GM19328 (cell line): ENCODE measurements at regions not wholly inside any gene's neighbourhood (a gene's known extent, or its start where the extent isn't known, plus 50 kb on each side); places are given as distances from the start of the nearest gene placed in this dataset.
"Not testable (repeated sequence)": the region's sequence is repeated elsewhere in the genome, so short reads cannot be mapped to it uniquely, and the experiment has no call there.

Experiments used
- ATAC-seq: cut with Tn5 transposase; IDR thresholded peaks from one replicate; pipeline ENCODE4 v1.9.1; 2021; ENCODE audit warnings: mild to moderate bottlenecking, moderate library complexity; ENCODE audit not compliant: unreplicated experiment

DNA sequence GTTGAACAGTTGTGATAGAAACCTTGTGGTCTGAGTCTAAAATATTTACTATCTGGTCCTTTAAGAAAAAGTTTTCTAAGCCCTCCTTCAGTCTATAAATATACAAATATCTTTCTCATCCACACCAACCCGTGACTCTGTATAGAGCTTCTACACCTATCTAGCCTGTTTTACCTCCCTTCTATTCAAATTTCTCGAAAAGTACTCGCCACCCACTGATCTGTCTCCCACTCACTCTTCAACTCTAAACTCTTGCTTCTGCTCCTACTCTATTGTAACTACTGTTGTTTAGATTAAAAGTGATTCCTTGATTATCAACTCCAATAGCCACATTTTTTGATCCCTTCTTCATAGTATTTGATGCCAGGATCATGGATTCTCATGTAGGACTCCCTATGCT is 329.4 kb upstream of the MAN1A1 start:
- ATAC-seq: no peak

DNA sequence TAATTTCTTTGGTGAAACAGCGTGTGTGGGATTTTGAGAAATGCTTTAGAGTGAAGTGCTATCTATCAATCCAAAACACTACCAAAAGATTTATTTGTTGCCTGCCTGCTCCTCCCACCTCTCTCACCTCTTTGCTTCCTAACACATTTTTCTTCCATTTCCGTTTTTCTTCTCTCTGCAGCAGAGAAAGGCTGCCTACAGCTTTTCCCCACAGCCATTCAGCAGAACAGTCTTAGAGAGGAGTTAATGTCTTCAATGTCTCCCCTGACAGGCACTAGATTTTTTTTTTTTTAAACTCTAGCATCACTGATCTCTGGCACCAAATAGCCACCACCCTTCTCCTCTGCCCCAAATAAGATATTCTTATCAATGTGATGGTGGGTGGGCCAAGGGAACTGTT is 327.8 kb upstream of the MAN1A1 start:
- no peak for ATAC-seq

DNA sequence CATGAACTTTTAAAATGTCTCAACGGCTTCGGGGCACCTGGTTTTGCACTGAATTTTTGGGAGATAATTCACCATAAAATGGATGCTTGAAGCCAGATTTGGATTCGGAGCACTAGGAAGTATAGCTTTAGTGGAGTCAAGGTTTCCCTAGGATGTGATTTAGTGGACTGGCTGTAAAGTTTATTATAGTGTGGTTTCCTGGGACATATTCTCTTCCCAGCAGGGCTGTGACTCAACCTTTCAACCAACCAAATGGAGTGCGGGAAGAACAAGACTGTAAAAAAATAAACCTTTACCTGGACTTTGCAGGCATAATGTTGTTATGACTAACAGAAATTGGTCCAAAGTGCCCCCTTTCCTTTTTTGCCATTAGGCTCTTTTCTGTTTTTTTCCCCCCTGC is 327.4 kb upstream of the MAN1A1 start:
- no peak for ATAC-seq

GRCh38 chr6:119676230-119676629 is 326.7 kb upstream of the MAN1A1 start:
- no peak for ATAC-seq

GRCh38 chr6:119673741-119674140 is 324.2 kb upstream of the MAN1A1 start:
- no peak for ATAC-seq

DNA sequence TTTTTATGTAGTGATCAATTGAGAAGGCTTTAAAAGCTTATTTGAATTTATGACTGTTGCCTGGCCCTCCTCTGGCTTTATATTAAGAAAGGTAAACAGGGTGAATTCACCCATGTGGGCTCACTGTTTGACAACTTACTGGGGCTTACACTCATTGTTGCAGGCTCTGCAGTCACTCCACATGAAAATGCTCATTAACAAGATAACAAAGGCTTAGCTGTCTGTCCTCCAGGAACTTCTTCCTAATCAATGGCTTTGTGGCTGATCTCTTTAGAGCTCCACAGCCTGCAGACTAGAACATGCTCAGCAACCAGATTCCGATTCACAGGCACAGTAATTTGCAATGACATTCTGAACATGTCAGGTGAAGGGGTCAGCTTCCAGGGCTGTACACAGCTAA is 323.2 kb upstream of the MAN1A1 start:
- no peak for ATAC-seq

DNA sequence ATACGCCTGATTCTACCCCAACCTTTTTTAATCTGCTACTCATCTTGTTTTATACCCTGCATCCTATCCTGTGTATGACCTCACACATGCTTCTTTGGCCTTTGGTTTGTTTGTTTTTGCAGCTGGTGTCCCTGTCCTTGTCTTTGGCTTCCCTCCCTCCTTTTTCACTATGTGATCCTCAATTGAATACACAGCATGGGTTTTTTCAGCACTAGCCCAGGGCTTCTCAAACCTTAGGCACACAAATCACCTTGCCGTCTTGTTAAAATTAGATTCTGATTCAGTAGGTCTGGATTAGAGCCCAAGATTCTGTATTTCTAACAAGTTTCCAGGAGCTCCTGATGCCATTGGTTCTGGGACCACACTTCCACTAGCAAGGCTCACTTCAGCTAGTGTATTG is 321.5 kb upstream of the MAN1A1 start:
- no peak for ATAC-seq

DNA sequence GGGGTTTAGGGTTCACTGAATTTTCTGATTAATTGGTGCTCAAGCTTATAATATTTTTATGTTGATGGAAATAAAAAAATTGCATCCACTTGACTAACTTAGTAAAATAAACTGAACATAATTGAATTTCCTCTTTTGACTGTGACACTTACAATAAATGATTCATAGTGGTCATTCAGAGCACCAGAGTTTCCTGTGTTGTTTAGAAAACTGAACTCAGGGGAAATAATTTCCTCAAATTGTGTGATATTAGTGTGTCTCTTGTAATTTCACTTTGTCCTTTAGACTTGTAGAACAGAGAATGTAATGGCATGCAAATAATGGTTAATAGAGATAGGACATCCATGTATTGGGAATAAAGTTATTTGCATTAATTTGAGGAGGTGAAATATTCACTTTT is 319.7 kb upstream of the MAN1A1 start:
- ATAC-seq: no peak

- not testable (repeated sequence) for ATAC-seq
These were observed 315.9 kb upstream of the MAN1A1 start for GRCh38 chr6:119665432-119665831.

- ATAC-seq: no peak
These were observed 312.1 kb upstream of the MAN1A1 start for GRCh38 chr6:119661628-119662027.

GRCh38 chr6:119661078-119661477 is 311.5 kb upstream of the MAN1A1 start:
- ATAC-seq: no peak

DNA sequence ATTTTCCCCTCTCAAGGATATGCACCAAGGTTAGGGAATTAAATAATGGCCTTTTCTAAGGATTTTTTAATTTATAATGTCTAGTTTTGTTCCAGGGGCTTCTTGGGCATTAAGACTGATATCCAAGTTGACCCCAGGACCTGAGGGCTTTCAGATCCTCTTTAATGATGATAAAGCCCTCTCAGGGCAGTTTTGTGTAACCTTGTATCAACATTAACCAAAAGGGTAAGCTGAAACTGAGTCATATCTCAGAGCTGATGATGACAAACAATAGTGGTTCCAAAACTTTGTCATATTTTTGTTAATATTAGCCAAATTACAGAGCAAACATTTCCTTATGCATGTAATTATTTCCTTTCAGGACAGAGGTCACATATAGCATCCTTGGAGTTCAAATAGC is 309.4 kb upstream of the MAN1A1 start:
- ATAC-seq: no peak

DNA sequence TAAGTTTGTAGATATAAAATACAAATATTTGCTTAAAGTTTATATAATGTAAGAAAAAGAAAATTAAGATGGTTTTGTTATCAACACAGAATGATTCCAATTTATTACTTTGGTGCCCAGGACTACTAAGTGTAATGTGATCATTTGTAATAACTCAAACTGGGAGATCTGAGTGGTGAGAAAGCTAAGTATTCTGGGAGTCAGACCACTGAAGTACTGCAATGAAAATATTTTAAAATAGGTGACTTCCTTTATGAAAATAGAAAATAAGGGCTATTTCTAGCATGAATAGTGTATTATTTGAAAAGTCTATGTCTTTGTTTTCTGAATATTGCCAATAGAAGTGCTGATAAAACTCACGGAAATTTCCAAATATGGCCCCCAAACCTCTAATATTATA is 305.6 kb upstream of the MAN1A1 start:
- no peak for ATAC-seq

DNA sequence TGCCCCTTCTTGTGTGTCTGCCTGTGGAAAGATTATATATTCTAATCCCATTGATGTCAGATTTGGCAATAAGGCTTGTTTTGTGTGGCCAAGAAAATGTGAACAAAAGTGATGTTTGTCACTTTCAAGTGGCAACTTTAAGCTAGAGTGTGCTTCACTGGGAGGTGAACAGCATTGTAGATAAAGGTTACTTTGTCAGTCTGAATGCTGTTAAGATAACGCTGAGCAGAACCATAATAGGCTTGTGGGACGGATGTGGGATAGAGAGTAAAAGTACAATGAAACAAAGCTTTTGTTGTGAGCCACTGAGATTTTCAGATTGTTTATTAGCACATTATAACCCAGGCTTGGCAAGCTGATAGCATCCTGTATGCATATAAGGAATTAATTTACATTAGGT is 303.8 kb upstream of the MAN1A1 start:
- ATAC-seq: no peak

DNA sequence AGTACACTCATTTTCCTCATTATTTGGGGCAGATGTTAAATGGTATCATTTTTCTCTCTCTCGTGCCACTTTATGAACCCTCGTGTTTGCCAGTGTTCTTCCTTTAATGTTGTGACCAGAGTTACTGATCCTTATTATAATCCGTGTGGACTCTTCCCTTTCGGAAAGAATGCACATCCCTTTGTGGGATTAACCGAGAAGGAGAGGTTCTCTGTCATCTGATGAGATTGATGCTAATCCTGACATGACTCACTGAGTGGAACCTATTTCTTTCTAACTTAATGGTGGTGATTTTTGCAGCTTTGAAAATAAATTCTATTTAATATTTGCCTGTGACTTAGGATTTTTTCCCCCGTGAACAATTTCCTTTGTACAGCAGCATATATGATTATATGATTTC is 300.0 kb upstream of the MAN1A1 start:
- no peak for ATAC-seq

- no peak for ATAC-seq
These were observed 297.7 kb upstream of the MAN1A1 start for GRCh38 chr6:119647309-119647708.

GRCh38 chr6:119643876-119644275 is 294.3 kb upstream of the MAN1A1 start:
- ATAC-seq: no peak

DNA sequence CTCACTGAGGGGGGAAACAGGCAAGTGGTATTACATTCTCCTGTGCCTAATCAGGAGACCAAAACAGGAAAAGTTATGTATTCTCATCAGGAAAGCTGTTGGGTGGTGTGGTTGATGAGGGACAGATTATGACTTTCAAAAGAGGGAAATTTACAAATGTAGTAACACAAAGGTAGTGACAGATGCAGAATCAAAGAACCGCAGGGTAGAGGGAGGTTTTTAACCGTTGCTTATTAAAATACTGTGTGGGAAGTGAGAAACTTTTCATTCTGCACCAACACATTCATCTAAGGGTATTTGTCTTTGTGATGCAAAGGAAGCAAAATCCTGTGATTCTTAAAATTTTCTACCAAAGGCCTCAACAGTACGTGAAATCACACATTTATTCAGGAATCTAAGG is 288.2 kb upstream of the MAN1A1 start:
- no peak for ATAC-seq

- ATAC-seq: no peak
These were observed 286.5 kb upstream of the MAN1A1 start for GRCh38 chr6:119636060-119636459.

- no peak for ATAC-seq
These were observed 283.9 kb upstream of the MAN1A1 start for GRCh38 chr6:119633461-119633860.

DNA sequence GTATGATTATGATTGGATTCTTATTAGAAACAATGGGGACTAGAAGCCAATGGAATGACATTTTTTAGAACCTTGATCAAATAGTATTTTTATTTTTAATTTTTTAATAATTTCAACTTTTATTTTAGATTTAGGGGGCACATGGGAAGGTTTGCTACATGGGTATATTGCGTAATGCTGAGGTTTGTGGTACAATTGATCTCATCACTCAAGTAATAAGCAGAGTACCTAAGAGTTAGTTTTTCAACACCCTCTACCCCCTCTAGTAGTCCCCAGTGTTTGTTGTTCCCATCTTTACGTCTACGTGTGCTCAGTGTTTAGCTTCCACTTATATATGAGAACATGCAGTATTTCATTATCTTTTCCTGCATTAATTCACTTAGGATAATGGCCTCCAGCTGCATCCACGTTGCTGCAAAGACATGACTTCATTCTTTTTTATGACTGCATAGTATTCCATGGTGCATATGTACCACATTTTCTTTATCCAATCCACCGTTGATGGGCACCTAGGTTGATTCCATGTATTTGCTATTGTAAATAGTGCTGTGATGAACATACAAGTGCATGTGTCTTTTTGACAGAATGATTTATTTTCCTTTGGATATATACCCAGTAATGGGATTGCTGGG is 281.1 kb upstream of the MAN1A1 start:
- ATAC-seq: no peak

DNA sequence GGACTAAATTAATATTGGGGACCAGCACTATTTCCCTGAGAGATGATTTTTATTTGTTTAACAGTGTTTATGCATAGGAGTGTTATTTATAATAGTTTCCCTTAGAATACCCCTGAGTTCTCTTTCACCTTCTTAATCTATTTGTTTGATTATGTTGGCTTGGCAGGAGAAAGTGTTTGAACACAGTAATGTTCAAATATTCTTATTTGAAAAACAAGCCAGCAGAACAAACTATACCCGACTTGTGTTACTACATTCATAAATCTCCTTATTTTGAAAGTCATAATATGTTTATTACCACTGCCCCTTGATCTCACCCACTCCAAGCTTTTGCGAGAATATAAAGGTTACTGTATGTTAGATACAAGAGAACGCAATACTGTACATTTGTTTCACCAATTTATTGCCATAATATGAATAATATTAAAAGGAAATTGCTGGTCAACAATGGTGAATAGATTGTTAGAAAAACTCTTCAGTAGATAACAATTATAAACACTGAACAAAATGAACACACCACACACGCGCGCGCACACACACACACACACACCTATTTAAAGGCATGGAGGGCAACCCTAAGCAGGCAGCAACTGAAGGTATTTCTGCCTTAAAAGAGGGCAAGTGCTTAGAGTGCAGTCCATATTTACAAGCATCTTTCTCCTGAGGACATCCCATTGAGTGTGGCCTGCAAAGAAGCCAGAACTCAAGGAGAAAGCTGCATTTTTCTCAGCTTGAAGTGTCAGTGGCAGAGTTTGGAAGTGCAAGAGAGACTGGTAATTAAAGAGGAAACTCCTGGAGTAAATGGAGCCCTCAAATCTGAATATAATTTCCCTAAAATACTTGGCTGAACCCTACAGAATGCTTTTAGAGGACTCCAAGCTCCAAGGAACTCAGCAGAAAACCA is 279.4 kb upstream of the MAN1A1 start:
- ATAC-seq: no peak
